NCI-H748 (cell line): ENCODE measurements at regions not wholly inside any gene's neighbourhood (a gene's known extent, or its start where the extent isn't known, plus 50 kb on each side); places are given as distances from the start of the nearest gene placed in this dataset.
"Not testable (repeated sequence)": the region's sequence is repeated elsewhere in the genome, so short reads cannot be mapped to it uniquely, and the experiment has no call there.

ENCODE experiments used
- DNase-seq: peaks from one replicate; lab custom pipeline; 2025; ENCODE audit not compliant: unreplicated experiment; lab: John Stamatoyannopoulos, UW

GRCh38 chr2:238502088-238502810, 75.5 kb downstream of the ASB1 start:
- no peak for DNase-seq

GRCh38 chr2:238502956-238503791, 76.4 kb downstream of the ASB1 start:
- no peak for DNase-seq

- DNase-seq: peak; percentile 91
These were observed 77.6 kb downstream of the ASB1 start for GRCh38 chr2:238504181-238504931.

- DNase-seq: no peak
These were observed 78.6 kb downstream of the ASB1 start for GRCh38 chr2:238505119-238505891.

- DNase-seq: no peak
These were observed 79.2 kb downstream of the ASB1 start for GRCh38 chr2:238505892-238506280.

GRCh38 chr2:238506371-238507068, 79.8 kb downstream of the ASB1 start:
- no peak for DNase-seq

GRCh38 chr2:238507836-238508235, 81.1 kb downstream of the ASB1 start:
- no peak for DNase-seq

- DNase-seq: peak; percentile 70
These were observed 82.6 kb downstream of the ASB1 start for GRCh38 chr2:238509151-238509835.

GRCh38 chr2:238509903-238510302, 83.2 kb downstream of the ASB1 start:
- no peak for DNase-seq

- no peak for DNase-seq
These were observed 84.3 kb downstream of the ASB1 start for GRCh38 chr2:238510911-238511613.

- DNase-seq: no peak
These were observed 84.9 kb downstream of the ASB1 start for GRCh38 chr2:238511614-238511950.

GRCh38 chr2:238512247-238512867, 85.6 kb downstream of the ASB1 start:
- peak; percentile 38 for DNase-seq

GRCh38 chr2:238513346-238513745, 86.6 kb downstream of the ASB1 start:
- peak; percentile 44 for DNase-seq

- DNase-seq: not testable (repeated sequence)
These were observed 87.3 kb downstream of the ASB1 start for GRCh38 chr2:238514024-238514423.

GRCh38 chr2:238515377-238515776, 88.7 kb downstream of the ASB1 start:
- no peak for DNase-seq

- DNase-seq: no peak
These were observed 90.5 kb downstream of the ASB1 start for GRCh38 chr2:238517209-238517608.

- no peak for DNase-seq
These were observed 91.6 kb downstream of the ASB1 start for GRCh38 chr2:238518172-238518820.

GRCh38 chr2:238518821-238519186, 92.1 kb downstream of the ASB1 start:
- DNase-seq: no peak
